Posterior vena cava (tissue), 2 donors: ENCODE measurements at regions not wholly inside any gene's neighbourhood (a gene's known extent, or its start where the extent isn't known, plus 50 kb on each side); places are given as distances from the start of the nearest gene placed in this dataset.

Experiments
- DNase-seq: peaks from one replicate; pipeline ENCODE4 v3.0.0-alpha.2; 2020; ENCODE audit warnings: low spot score
- intact Hi-C, 2 donors: fragments of 100-400 bp; cut with DNase I; formaldehyde crosslinking; loops; one replicate each; pipeline versions ENCODE4 v1.14.1 to v1.14.2; 2022 to 2023
- donor health status: DM: yes; HTN: yes; CAD: no.
- donor health status: DM: yes; HTN: yes; CAD: no.

- intact Hi-C loops: no loop called here
- DNase-seq: no peak
These were observed 65.8 kb upstream of the PAPPA start for GRCh38 chr9:116087751-116088194.

- DNase-seq: no peak
- intact Hi-C loops: no loop called here
These were observed 65.2 kb upstream of the PAPPA start for GRCh38 chr9:116088396-116088795.

- no peak for DNase-seq
- intact Hi-C loops: no loop called here
These were observed 63.4 kb upstream of the PAPPA start for GRCh38 chr9:116090030-116090770.

GRCh38 chr9:116094846-116095245 lies 58.7 kb upstream of the PAPPA start:
- intact Hi-C loops: no loop called here
- no peak for DNase-seq

- no peak for DNase-seq
- intact Hi-C loops: no loop called here
These were observed 58.2 kb upstream of the PAPPA start for GRCh38 chr9:116095403-116095802.

GRCh38 chr9:116096046-116096445 lies 57.5 kb upstream of the PAPPA start:
- no peak for DNase-seq
- intact Hi-C loops: no loop called here

- intact Hi-C loops: no loop called here
- no peak for DNase-seq
These were observed 56.7 kb upstream of the PAPPA start for GRCh38 chr9:116096853-116097252.

GRCh38 chr9:116098476-116098875 lies 55.1 kb upstream of the PAPPA start:
- intact Hi-C loops: no loop called here
- DNase-seq: no peak

- DNase-seq: no peak
- intact Hi-C loops: loop anchor here in 1 of 2 donors (5.0 kb wide), 1 partner anchor 387 kb away; no protein-coding TSS in a partner anchor
These were observed 53.8 kb upstream of the PAPPA start for GRCh38 chr9:116099821-116100220.

GRCh38 chr9:116100711-116101121 lies 52.9 kb upstream of the PAPPA start:
- intact Hi-C loops: loop anchor here in 1 of 2 donors (5.0 kb wide), 1 partner anchor 387 kb away; no protein-coding TSS in a partner anchor
- DNase-seq: no peak

- DNase-seq: no peak
- intact Hi-C loops: loop anchor here in 1 of 2 donors (5.0 kb wide), 1 partner anchor 386 kb away; no protein-coding TSS in a partner anchor
These were observed 52.1 kb upstream of the PAPPA start for GRCh38 chr9:116101516-116101915.

GRCh38 chr9:116102596-116102995 lies 51.0 kb upstream of the PAPPA start:
- intact Hi-C loops: loop anchor here in 1 of 2 donors (5.0 kb wide), 1 partner anchor 385 kb away; no protein-coding TSS in a partner anchor

More at GRCh38 chr9:116102596-116102995, 51.0 kb upstream of the PAPPA start:
- DNase-seq: no peak
